A549 (cell line): ENCODE measurements at regions not wholly inside any gene's neighbourhood (a gene's known extent, or its start where the extent isn't known, plus 50 kb on each side); places are given as distances from the start of the nearest gene placed in this dataset.

ENCODE experiments used
- ATAC-seq, 2 experiments: fragments of 200-7000 bp in 1 of 2; fragments of >200 bp in 1 of 2; cut with Nextera tagmentation in 1 of 2; cut with Tn5 transposase in 1 of 2; 3 replicates each; pipeline versions ENCODE4 v1.8.0 to v1.9.1; 2018 to 2020; ENCODE audit warnings: mild to moderate bottlenecking in 1 of 2, moderate library complexity in 1 of 2
- CTCF ChIA-PET: fragments of 300-600 bp; sonication (Branson Sonifier 250); formaldehyde crosslinking; extraction: SDS; loops from one replicate; lab custom pipeline; 2021; ENCODE audit warnings: antibody characterized with exemption, inconsistent platforms; lab: Yijun Ruan, JAX
- POLR2A ChIA-PET: fragments of 350-600 bp; formaldehyde crosslinking; extraction: SDS; loops from one replicate; lab custom pipeline; 2021; ENCODE audit warnings: antibody characterized with exemption, inconsistent platforms; lab: Yijun Ruan, JAX
- DNase-seq, 2 experiments: peaks; one replicate each; pipeline versions ENCODE4 v3.0.0 to v3.0.0-alpha.2; 2011 to 2016; ENCODE audit warnings: low read depth in 1 of 2, low spot score in 1 of 2
- FAIRE-seq: peaks from 2 replicates; lab custom pipeline; 2011; peaks lifted over from hg19 to GRCh38; lab: Jason Lieb, UNC
- H3K27ac ChIP-seq, 2 experiments: fragments of >200 bp; sonication (Bioruptor Twin); formaldehyde crosslinking; 3 replicates each; pipeline ENCODE4 v1.5.1; 2016 to 2017
- H3K4me1 ChIP-seq: fragments of >200 bp; sonication (Bioruptor Twin); formaldehyde crosslinking; 3 replicates; pipeline ENCODE4 v1.6.1; 2016
- H3K4me2 ChIP-seq: fragments of >200 bp; sonication (Bioruptor Twin); formaldehyde crosslinking; 3 replicates; pipeline ENCODE4 v1.6.1; 2016
- H3K4me3 ChIP-seq: fragments of >200 bp; sonication (Bioruptor Twin); formaldehyde crosslinking; 3 replicates; pipeline ENCODE4 v1.5.1; 2016
- H3K9me3 ChIP-seq: fragments of >200 bp; sonication (Bioruptor Twin); formaldehyde crosslinking; 3 replicates; pipeline ENCODE4 v1.6.1; 2016
- BHLHE40 ChIP-seq: IDR thresholded peaks from 2 replicates; pipeline ENCODE4 v1.6.1; 2012; ENCODE audit warnings: low read depth, low read length, inconsistent platforms
- CBX2 ChIP-seq: fragments of 200-600 bp; sonication (generic); IDR thresholded peaks from 2 replicates; pipeline ENCODE4 v1.6.1; 2016; ENCODE audit warnings: low read depth, mild to moderate bottlenecking, borderline replicate concordance
- CHD2 ChIP-seq: fragments of 150-350 bp; IDR thresholded peaks from 2 replicates; pipeline ENCODE4 v1.6.1; 2014; ENCODE audit warnings: low read length; ENCODE audit not compliant: partially characterized antibody
- EHF ChIP-seq: fragments of 250-450 bp; sonication (Bioruptor Pico); IDR thresholded peaks from 2 replicates; pipeline ENCODE4 v1.5.0; 2020; ENCODE audit warnings: mild to moderate bottlenecking
- ESRRA ChIP-seq: fragments of 150-350 bp; IDR thresholded peaks from 2 replicates; pipeline ENCODE4 v1.6.1; 2014; ENCODE audit warnings: mild to moderate bottlenecking, low read length, borderline replicate concordance
- FOXS1 ChIP-seq: fragments of 250-450 bp; sonication (Bioruptor Pico); IDR thresholded peaks from 2 replicates; pipeline ENCODE4 v1.5.0; 2020; ENCODE audit warnings: mild to moderate bottlenecking, moderate library complexity
- HEYL ChIP-seq: fragments of 250-450 bp; sonication (Bioruptor Pico); IDR thresholded peaks from 2 replicates; pipeline ENCODE4 v1.8.0; 2021; ENCODE audit warnings: mild to moderate bottlenecking, moderate library complexity
- HMGXB4 ChIP-seq: fragments of 250-450 bp; sonication (Bioruptor Pico); IDR thresholded peaks from 2 replicates; pipeline ENCODE4 v1.5.0; 2021; ENCODE audit warnings: mild to moderate bottlenecking, moderate library complexity, borderline replicate concordance
- HOXB13 ChIP-seq: fragments of 250-450 bp; sonication (Bioruptor Pico); IDR thresholded peaks from 2 replicates; pipeline ENCODE4 v1.5.0; 2020; ENCODE audit warnings: low read depth, mild to moderate bottlenecking, moderate library complexity
- PHF8 ChIP-seq: fragments of 200-600 bp; sonication (generic); IDR thresholded peaks from 2 replicates; pipeline ENCODE4 v1.6.1; 2016; ENCODE audit warnings: low read depth, mild to moderate bottlenecking, antibody characterized with exemption, moderate library complexity, borderline replicate concordance
- SMC3 ChIP-seq: fragments of >200 bp; sonication (Bioruptor Twin); formaldehyde crosslinking; IDR thresholded peaks from 3 replicates; pipeline ENCODE4 v1.6.1; 2018; ENCODE audit warnings: inconsistent platforms
- SREBF2 ChIP-seq: fragments of 450-650 bp; IDR thresholded peaks from 2 replicates; pipeline ENCODE4 v1.6.1; 2014; ENCODE audit warnings: mild to moderate bottlenecking, moderate library complexity
- TFCP2L1 ChIP-seq: fragments of 250-450 bp; sonication (Bioruptor Pico); IDR thresholded peaks from 2 replicates; pipeline ENCODE4 v1.5.0; 2021; ENCODE audit warnings: mild to moderate bottlenecking
- WGBS: methylation state at CpG from one replicate; pipeline ENCODE4 v1.1.6; 2017; ENCODE audit errors: missing lambda C conversion rate; 5-methylcytosine and 5-hydroxymethylcytosine counted together
- TF ChIP-seq, protein P1 (sequence below): fragments of 200-600 bp; sonication (generic); IDR thresholded peaks from 2 replicates; pipeline ENCODE4 v1.6.1; 2016; ENCODE audit warnings: antibody characterized with exemption, mild to moderate bottlenecking, moderate library complexity
- TF ChIP-seq, protein P2 (sequence below): fragments of >200 bp; sonication (Bioruptor Twin); formaldehyde crosslinking; IDR thresholded peaks from 3 replicates; pipeline ENCODE4 v1.6.1; 2016

GRCh38 chr7:106522696-106523095 is 138.3 kb downstream of the CCDC71L start (continued):
- TF ChIP-seq, protein P1, sequence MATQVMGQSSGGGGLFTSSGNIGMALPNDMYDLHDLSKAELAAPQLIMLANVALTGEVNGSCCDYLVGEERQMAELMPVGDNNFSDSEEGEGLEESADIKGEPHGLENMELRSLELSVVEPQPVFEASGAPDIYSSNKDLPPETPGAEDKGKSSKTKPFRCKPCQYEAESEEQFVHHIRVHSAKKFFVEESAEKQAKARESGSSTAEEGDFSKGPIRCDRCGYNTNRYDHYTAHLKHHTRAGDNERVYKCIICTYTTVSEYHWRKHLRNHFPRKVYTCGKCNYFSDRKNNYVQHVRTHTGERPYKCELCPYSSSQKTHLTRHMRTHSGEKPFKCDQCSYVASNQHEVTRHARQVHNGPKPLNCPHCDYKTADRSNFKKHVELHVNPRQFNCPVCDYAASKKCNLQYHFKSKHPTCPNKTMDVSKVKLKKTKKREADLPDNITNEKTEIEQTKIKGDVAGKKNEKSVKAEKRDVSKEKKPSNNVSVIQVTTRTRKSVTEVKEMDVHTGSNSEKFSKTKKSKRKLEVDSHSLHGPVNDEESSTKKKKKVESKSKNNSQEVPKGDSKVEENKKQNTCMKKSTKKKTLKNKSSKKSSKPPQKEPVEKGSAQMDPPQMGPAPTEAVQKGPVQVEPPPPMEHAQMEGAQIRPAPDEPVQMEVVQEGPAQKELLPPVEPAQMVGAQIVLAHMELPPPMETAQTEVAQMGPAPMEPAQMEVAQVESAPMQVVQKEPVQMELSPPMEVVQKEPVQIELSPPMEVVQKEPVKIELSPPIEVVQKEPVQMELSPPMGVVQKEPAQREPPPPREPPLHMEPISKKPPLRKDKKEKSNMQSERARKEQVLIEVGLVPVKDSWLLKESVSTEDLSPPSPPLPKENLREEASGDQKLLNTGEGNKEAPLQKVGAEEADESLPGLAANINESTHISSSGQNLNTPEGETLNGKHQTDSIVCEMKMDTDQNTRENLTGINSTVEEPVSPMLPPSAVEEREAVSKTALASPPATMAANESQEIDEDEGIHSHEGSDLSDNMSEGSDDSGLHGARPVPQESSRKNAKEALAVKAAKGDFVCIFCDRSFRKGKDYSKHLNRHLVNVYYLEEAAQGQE: no peak
- no peak for TF ChIP-seq ESRRA
- TF ChIP-seq, all 56 proteins: peak for 0

- FAIRE-seq (no peak), DNase-seq (no peak), ATAC-seq (no peak)
- ChIA-PET CTCF (interaction anchor here (1.0 kb wide), 2 partner anchors 9 to 138 kb away, joined by 3 read pairs; no protein-coding TSS in a partner anchor), POLR2A (no interaction called here)
- Histone ChIP-seq H3K4me2 (no peak overlapping the region), H3K9me3 (no peaks in the 10 kb centered on the region), H3K4me1 (no peaks in the 10 kb centered on the region), H3K4me3 (no peak overlapping the region), H3K27ac (no peak overlapping the region)
- TF ChIP-seq EHF: no peak
- WGBS: 14% methylated on average over 2 of the region's 2 CpGs
Measured at GRCh38 chr7:106521541-106521940, 139.4 kb downstream of the CCDC71L start.

- WGBS: 47% methylated on average over 4 of the region's 4 CpGs
- DNase-seq: no peak
- no peak for TF ChIP-seq CBX2
- TF ChIP-seq HMGXB4: no peak
- no peak for TF ChIP-seq SMC3
- no peak for TF ChIP-seq BHLHE40
- TF ChIP-seq, protein P2, sequence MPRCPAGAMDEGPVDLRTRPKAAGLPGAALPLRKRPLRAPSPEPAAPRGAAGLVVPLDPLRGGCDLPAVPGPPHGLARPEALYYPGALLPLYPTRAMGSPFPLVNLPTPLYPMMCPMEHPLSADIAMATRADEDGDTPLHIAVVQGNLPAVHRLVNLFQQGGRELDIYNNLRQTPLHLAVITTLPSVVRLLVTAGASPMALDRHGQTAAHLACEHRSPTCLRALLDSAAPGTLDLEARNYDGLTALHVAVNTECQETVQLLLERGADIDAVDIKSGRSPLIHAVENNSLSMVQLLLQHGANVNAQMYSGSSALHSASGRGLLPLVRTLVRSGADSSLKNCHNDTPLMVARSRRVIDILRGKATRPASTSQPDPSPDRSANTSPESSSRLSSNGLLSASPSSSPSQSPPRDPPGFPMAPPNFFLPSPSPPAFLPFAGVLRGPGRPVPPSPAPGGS: no peak
- TF ChIP-seq CHD2: no peak
- no peak for TF ChIP-seq HEYL
- TF ChIP-seq ESRRA: no peak
- no peak for TF ChIP-seq HOXB13 (CRISPR knock-in tag)
- no peak for TF ChIP-seq PHF8
- TF ChIP-seq FOXS1: no peak
- no peak for TF ChIP-seq SREBF2
- no peak for TF ChIP-seq TFCP2L1
Measured at GRCh38 chr7:106520962-106521514, 139.9 kb downstream of the CCDC71L start.

More at GRCh38 chr7:106520962-106521514, 139.9 kb downstream of the CCDC71L start:
- CTCF ChIA-PET: interaction anchor here (1.0 kb wide), 2 partner anchors 9 to 139 kb away, joined by 3 read pairs; no protein-coding TSS in a partner anchor
- POLR2A ChIA-PET: no interaction called here
- FAIRE-seq: no peak
- no peaks in the 10 kb centered on the region for H3K9me3 ChIP-seq
- H3K4me2 ChIP-seq: no peak overlapping the region
- no peak overlapping the region for H3K27ac ChIP-seq
- H3K4me3 ChIP-seq: no peak overlapping the region
- ATAC-seq: no peak
- H3K4me1 ChIP-seq: no peaks in the 10 kb centered on the region
